ENCODE measurements at regions not wholly inside any gene's neighbourhood (a gene's known extent, or its start where the extent isn't known, plus 50 kb on each side); places are given as distances from the start of the nearest gene placed in this dataset.

- intact Hi-C loops (cut with DNase I; ENCODE audit: low total_unique reads): no loop called here
- Histone ChIP-seq H3K36me3 (no peaks in the 10 kb centered on the region), H3K27me3 (peaks cover 0 to 4% of the 10 kb centered on the region in 2 donors), H3K27ac (no peak overlapping the region), H3K9me3 (peaks cover 0 to 7% of the 10 kb centered on the region in 2 donors), H3K4me1 (no peaks in the 10 kb centered on the region), H3K4me3 (no peak overlapping the region)
- TF ChIP-seq POLR2A (IDR thresholded peaks at IDR 0.05) (no peak), CTCF (IDR thresholded peaks at IDR 0.05) (no peak), POLR2AphosphoS5 (IDR thresholded peaks at IDR 0.05) (no peak)
- DNase-seq (ENCODE audit: low spot score in 2 of 2): no peak
Measured at GRCh38 chrX:122857734-122858133, 326.3 kb upstream of the GRIA3 start.

GRCh38 chrX:122863067-122863466, 321.0 kb upstream of the GRIA3 start:
- Histone ChIP-seq H3K27me3 (peaks cover 0 to 4% of the 10 kb centered on the region in 2 donors), H3K27ac (no peak overlapping the region), H3K9me3 (no peaks in the 10 kb centered on the region), H3K4me3 (no peak overlapping the region), H3K36me3 (no peaks in the 10 kb centered on the region), H3K4me1 (no peaks in the 10 kb centered on the region)
- TF ChIP-seq POLR2AphosphoS5 (IDR thresholded peaks at IDR 0.05) (no peak), CTCF (IDR thresholded peaks at IDR 0.05) (no peak), POLR2A (IDR thresholded peaks at IDR 0.05) (no peak)
- intact Hi-C loops (cut with DNase I; ENCODE audit: low total_unique reads): no loop called here
- no peak for DNase-seq (ENCODE audit: low spot score in 2 of 2)

GRCh38 chrX:122866532-122866931, 317.5 kb upstream of the GRIA3 start:
- H3K27ac ChIP-seq: no peak overlapping the region
- intact Hi-C loops (cut with DNase I; ENCODE audit: low total_unique reads): no loop called here
- no peaks in the 10 kb centered on the region for H3K36me3 ChIP-seq
- no peaks in the 10 kb centered on the region for H3K4me1 ChIP-seq
- no peaks in the 10 kb centered on the region for H3K27me3 ChIP-seq
- no peak overlapping the region for H3K4me3 ChIP-seq
- no peak for DNase-seq (ENCODE audit: low spot score in 2 of 2)
- no peaks in the 10 kb centered on the region for H3K9me3 ChIP-seq
- TF ChIP-seq POLR2AphosphoS5 (IDR thresholded peaks at IDR 0.05) (no peak), POLR2A (IDR thresholded peaks at IDR 0.05) (no peak), CTCF (IDR thresholded peaks at IDR 0.05) (no peak)

- Histone ChIP-seq H3K27ac (no peak overlapping the region), H3K4me1 (no peaks in the 10 kb centered on the region), H3K36me3 (no peaks in the 10 kb centered on the region), H3K9me3 (no peaks in the 10 kb centered on the region), H3K4me3 (no peak overlapping the region), H3K27me3 (no peaks in the 10 kb centered on the region)
- no peak for DNase-seq (ENCODE audit: low spot score in 2 of 2)
- intact Hi-C loops (cut with DNase I; ENCODE audit: low total_unique reads): no loop called here
- no peak for TF ChIP-seq CTCF (IDR thresholded peaks at IDR 0.05)
- TF ChIP-seq POLR2A (IDR thresholded peaks at IDR 0.05): no peak
- no peak for TF ChIP-seq POLR2AphosphoS5 (IDR thresholded peaks at IDR 0.05)
Measured at GRCh38 chrX:122868631-122869030, 315.4 kb upstream of the GRIA3 start.

GRCh38 chrX:122869171-122869570, 314.9 kb upstream of the GRIA3 start:
- H3K4me1 ChIP-seq: no peaks in the 10 kb centered on the region
- no peaks in the 10 kb centered on the region for H3K9me3 ChIP-seq
- H3K27ac ChIP-seq: no peak overlapping the region
- TF ChIP-seq POLR2A (IDR thresholded peaks at IDR 0.05) (no peak), CTCF (IDR thresholded peaks at IDR 0.05) (no peak), POLR2AphosphoS5 (IDR thresholded peaks at IDR 0.05) (no peak)
- H3K36me3 ChIP-seq: no peaks in the 10 kb centered on the region
- H3K27me3 ChIP-seq: no peaks in the 10 kb centered on the region
- intact Hi-C loops (cut with DNase I; ENCODE audit: low total_unique reads): no loop called here
- no peak for DNase-seq (ENCODE audit: low spot score in 2 of 2)
- no peak overlapping the region for H3K4me3 ChIP-seq
